Parathyroid adenoma (tissue), 2 donors: ENCODE measurements at regions not wholly inside any gene's neighbourhood (a gene's known extent, or its start where the extent isn't known, plus 50 kb on each side); places are given as distances from the start of the nearest gene placed in this dataset.

Experiments used
- H2AFZ ChIP-seq: fragments of 300-600 bp; sonication (generic); one replicate; pipeline ENCODE4 v1.7.0; 2017; ENCODE audit warnings: antibody characterized with exemption, mild to moderate bottlenecking
- H3K27ac ChIP-seq: fragments of 300-600 bp; sonication (generic); one replicate; pipeline ENCODE4 v1.7.0; 2017
- H3K27me3 ChIP-seq: fragments of 300-600 bp; sonication (generic); one replicate; pipeline ENCODE4 v1.7.0; 2017; ENCODE audit warnings: low read length; ENCODE audit not compliant: control insufficient read depth, insufficient read depth
- H3K36me3 ChIP-seq: fragments of 300-600 bp; sonication (generic); one replicate; pipeline ENCODE4 v1.7.0; 2017; ENCODE audit warnings: low read length; ENCODE audit not compliant: control insufficient read depth, insufficient read depth
- H3K4me1 ChIP-seq: fragments of 300-600 bp; sonication (generic); one replicate; pipeline ENCODE4 v1.7.0; 2017; ENCODE audit warnings: control low read depth
- H3K4me2 ChIP-seq: fragments of 300-600 bp; sonication (generic); one replicate; pipeline ENCODE4 v1.7.0; 2017; ENCODE audit warnings: low read length
- H3K4me3 ChIP-seq: fragments of 300-600 bp; sonication (generic); one replicate; pipeline ENCODE4 v1.7.0; 2017; ENCODE audit warnings: low read depth, low read length
- H3K79me2 ChIP-seq: fragments of 300-600 bp; sonication (generic); one replicate; pipeline ENCODE4 v1.7.0; 2017; ENCODE audit warnings: control low read depth
- H3K9ac ChIP-seq: fragments of 300-600 bp; sonication (generic); one replicate; pipeline ENCODE4 v1.7.0; 2017; ENCODE audit warnings: mild to moderate bottlenecking
- H3K9me3 ChIP-seq: fragments of 300-600 bp; sonication (generic); one replicate; pipeline ENCODE4 v1.7.0; 2017; ENCODE audit warnings: low read length; ENCODE audit not compliant: control insufficient read depth
- CTCF ChIP-seq: fragments of 300-600 bp; sonication (generic); IDR thresholded peaks from one replicate; pipeline ENCODE4 v1.7.0; 2017; ENCODE audit warnings: antibody characterized with exemption, mild to moderate bottlenecking
- donor health status: primary hyperparathyroidism.

GRCh38 chr5:35457912-35458823 lies 159.5 kb upstream of the SPEF2 start:
- no peaks in the 10 kb centered on the region for H3K36me3 ChIP-seq
- H3K4me1 ChIP-seq = no peaks in the 10 kb centered on the region
- H3K9me3 ChIP-seq = no peaks in the 10 kb centered on the region
- H3K4me3 ChIP-seq = no peak overlapping the region
- H3K4me2 ChIP-seq = no peak overlapping the region
- no peak overlapping the region for H3K27ac ChIP-seq
- no peak for TF ChIP-seq CTCF
- no peaks in the 10 kb centered on the region for H3K79me2 ChIP-seq
- no peak overlapping the region for H3K9ac ChIP-seq
- H3K27me3 ChIP-seq = no peaks in the 10 kb centered on the region
- H2AFZ ChIP-seq = no peak overlapping the region

GRCh38 chr5:35456506-35456905 lies 161.2 kb upstream of the SPEF2 start:
- Histone ChIP-seq H3K4me2 (no peak overlapping the region), H3K79me2 (no peaks in the 10 kb centered on the region), H3K9me3 (no peaks in the 10 kb centered on the region), H3K27ac (no peak overlapping the region), H3K9ac (no peak overlapping the region), H2AFZ (no peak overlapping the region), H3K27me3 (no peaks in the 10 kb centered on the region), H3K36me3 (no peaks in the 10 kb centered on the region), H3K4me1 (no peaks in the 10 kb centered on the region), H3K4me3 (no peak overlapping the region)
- no peak for TF ChIP-seq CTCF

GRCh38 chr5:35454011-35454525 lies 163.6 kb upstream of the SPEF2 start:
- H2AFZ ChIP-seq = no peak overlapping the region
- H3K9me3 ChIP-seq = no peaks in the 10 kb centered on the region
- H3K27ac ChIP-seq = no peak overlapping the region
- H3K4me3 ChIP-seq = no peak overlapping the region
- H3K9ac ChIP-seq = no peak overlapping the region
- H3K4me2 ChIP-seq = no peak overlapping the region
- no peak for TF ChIP-seq CTCF
- H3K79me2 ChIP-seq = no peaks in the 10 kb centered on the region
- H3K4me1 ChIP-seq = no peaks in the 10 kb centered on the region
- H3K27me3 ChIP-seq = no peaks in the 10 kb centered on the region
- H3K36me3 ChIP-seq = no peaks in the 10 kb centered on the region

GRCh38 chr5:35443803-35444595 lies 173.7 kb upstream of the SPEF2 start:
- Histone ChIP-seq H3K9me3 (no peaks in the 10 kb centered on the region), H3K27ac (no peak overlapping the region), H3K4me2 (no peak overlapping the region), H3K36me3 (no peaks in the 10 kb centered on the region), H3K9ac (no peak overlapping the region), H3K4me1 (no peaks in the 10 kb centered on the region), H3K27me3 (no peaks in the 10 kb centered on the region), H3K4me3 (no peak overlapping the region), H2AFZ (no peak overlapping the region), H3K79me2 (no peaks in the 10 kb centered on the region)
- TF ChIP-seq CTCF = no peak
